Ureter (tissue), 1 donor: ENCODE measurements at regions not wholly inside any gene's neighbourhood (a gene's known extent, or its start where the extent isn't known, plus 50 kb on each side); places are given as distances from the start of the nearest gene placed in this dataset.

ENCODE experiments used
- DNase-seq: peaks from one replicate; pipeline ENCODE4 v3.0.0-alpha.2; 2020; ENCODE audit warnings: low spot score
- donor health status: DM: yes; HTN: yes; CAD: no.

DNA sequence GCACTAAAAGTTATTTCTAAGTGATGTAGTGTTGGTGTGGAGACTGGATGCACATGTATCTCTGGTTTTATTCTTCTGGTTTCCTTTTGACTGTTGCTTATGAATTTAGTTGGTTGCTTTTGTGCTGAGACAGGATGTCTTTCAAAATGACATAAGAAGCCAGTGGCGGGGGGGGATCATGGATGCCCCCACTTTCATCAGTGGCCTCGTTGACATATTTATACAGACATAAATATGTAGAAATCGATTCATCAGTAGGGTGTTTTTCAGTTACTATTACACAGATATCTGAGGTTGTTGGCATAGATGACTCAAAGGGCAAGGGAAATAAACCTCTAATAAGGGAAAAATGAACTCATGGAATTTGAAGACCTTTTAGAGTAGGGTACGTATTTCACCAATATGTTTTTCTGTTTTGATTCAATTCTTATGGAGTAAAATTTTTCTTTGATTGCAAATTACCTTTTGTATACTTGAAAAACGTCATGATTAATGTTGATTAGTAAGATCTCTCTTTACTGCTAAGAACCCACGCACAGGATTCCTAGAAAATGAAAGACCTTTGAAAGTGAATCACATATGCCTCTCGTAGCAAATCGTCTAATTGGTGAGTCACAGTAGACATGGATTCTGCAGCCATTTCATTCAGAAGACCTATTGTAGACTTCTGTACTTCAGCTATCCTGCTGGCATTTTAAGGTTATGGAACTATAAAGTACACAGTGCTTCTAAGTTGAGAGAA is 97.4 kb upstream of the RBMS3 start:
- DNase-seq: no peak

DNA sequence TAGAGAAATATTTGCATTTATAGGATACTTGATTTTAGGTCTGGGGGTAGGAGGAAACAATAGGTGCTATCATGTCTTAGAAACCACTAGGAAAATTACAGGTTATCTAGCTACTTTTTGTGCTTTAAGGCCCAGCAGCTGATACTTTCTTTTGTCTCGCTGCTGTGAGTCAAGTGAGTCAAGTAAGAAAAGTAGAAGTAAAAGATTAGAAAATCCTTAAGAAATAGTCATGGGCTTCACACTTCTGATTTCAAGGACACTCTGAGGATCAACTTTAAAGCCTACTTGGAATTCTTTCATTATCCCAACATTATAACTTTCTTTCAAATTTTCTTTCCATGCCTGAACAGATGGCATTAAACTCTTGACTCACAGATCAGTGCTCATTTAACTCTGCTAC is 95.2 kb upstream of the RBMS3 start:
- DNase-seq: no peak

DNA sequence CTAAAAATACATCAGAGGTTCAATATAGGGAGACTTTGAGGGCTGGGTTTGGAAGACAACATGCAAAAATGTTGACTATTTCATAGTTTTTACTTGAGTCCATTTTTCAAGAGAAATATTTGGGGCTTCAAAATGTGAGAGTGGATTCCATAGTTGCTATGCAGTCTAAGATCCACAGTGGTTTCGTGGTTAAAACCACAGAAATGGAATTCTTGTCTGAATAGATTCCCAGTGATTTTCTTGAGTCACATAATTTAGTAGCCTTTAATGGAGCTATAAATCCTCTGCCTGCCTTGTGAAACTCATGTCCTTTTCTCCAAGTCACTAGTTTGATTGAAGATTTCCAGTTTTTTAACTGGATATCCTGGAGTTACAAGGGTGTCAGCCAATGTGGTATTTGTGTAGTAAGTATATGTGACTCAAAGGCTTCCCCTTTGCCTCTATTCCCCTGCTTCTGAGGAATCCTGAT is 94.7 kb upstream of the RBMS3 start:
- DNase-seq: no peak

DNA sequence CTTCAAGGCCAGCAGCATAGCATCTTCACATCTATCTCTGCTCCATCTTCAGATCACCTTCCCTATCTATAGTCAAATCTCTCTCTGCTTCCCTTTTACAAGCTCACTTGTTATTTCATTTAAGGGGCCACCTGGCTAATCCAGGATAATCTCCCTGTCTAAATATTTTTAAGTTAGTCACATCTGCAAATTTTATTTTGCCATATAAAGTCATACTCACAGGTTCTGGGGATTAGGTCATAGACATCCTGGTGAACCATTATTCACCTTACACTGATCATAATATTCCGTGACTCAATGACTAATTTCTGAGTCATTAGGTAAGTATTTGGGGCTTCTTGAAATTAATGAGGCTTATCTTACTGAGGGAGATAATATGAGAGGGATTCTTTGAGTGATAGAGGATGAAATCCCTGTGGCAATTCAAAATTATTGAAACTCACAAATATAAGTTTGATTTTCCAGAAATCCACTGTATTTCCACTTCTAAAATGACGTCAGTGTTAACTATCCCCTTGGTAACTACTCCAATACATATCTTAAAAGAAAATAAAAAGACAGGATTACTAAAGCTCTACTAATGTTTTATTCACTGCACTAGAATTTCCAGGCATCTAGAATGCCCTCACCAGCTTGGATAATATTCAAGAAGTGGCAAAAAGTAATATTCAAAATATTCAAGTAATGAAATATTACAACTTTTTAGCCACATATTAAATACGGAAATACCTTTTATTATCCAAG is 93.7 kb upstream of the RBMS3 start:
- DNase-seq: no peak

DNA sequence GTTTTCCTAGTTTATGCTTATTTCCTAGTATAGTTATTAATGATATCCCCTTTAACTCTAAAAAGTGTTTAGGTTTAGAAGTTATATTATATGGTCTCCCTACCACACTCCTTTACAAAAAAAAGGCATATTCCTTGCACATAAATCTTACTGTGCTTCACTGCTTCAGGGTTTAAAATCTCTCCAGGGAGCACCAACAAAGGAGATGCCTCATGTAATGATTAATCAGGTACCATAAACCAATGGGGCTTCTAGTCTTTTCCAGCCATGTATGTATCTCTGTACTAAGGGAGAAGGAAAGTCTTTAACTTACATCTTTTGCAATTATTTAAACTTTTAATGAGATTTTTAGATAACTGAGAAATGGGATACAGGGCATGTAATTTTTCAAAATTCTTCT is 91.5 kb upstream of the RBMS3 start:
- DNase-seq: no peak

DNA sequence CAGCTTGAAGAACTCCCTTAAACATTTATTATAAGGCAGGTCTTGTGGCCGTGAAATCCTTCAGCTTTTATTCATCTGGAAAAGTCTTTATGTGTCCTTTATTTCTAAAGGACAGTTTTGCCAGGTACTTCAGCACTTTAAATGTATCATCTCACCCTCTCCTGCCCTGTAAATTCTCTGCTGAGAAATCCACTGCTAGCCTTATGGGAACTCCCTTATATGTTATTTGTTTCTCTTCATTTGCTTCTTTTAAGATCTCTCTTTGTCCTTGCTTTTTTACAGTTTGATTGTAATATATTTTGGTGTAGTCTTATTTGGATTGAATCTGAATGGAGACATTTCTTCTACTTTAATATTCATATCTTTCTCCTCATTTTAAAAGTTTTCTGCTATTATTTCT is 86.7 kb upstream of the RBMS3 start:
- no peak for DNase-seq

DNA sequence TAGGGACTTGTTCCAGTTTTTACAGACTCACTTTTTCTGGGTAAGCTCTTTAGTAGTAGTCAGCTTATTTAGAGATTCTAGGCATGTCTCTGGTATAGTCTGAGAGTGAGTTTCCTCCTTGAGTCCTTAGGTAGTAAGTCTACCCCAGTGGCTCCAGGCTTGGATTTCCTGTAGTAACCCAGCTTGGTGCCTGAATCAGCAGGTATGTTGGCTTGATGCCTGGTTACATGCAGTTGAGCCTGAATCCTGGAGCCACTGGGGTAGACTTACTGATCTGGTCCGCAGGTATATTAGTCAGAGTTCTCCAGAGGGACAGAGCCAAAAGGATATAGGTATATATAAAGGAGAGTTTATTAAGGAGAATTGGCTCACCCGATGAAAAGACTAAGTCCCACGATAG is 85.8 kb upstream of the RBMS3 start:
- no peak for DNase-seq

DNA sequence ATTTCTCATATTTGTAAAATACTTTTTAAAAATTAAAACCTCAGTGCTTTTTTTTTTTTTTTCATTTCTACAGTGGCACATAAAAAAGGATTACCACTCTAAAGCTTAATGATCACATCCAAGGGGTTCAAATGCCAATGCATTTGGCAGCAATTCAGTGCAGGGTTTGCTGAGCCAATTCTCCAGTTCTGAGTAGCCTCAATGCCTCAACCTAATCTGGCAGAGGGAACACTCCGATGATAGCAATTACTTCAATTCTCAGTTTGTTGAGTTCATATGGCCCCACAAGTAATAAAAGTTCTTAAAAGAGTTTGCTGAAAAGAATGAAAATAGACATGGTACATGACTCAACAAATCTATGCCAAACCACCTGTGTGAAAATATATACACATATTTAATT is 79.3 kb upstream of the RBMS3 start:
- DNase-seq: no peak

DNA sequence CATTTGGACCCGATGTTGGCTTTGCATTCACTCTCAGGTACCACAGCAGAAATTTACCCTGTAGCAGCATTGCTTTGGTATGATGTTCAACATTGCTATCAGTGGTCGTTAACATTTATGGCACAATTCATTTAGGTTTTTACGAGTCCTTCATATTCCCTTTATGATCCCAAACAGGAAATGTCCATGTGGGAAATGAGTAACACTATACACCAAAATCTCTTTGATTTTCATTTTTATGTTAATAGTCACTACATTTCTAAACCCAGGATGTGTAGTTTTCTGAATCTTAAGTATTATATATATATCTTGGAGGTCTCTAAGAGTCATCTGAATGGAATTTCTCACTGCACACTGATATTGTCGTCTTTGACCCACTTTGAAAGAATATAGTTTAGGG is 78.5 kb upstream of the RBMS3 start:
- DNase-seq: no peak

DNA sequence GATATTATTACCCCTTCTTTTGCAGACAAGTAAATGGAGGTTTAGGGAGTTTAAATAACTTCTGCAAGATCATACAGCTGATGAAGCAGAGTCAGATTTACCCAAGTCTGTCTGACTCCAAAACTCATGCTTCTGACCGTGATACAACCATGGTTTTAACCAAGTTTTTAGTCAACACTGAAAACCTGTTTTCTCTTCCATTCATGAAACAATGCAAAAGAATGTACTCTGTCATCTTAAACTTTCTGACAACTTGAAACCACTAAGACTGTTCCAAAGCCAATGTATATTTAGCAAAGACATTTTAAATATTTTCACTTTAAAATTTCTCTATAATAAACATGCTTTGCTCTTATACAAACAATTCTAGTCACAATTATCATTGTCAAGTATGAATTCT is 77.0 kb upstream of the RBMS3 start:
- DNase-seq: no peak

DNA sequence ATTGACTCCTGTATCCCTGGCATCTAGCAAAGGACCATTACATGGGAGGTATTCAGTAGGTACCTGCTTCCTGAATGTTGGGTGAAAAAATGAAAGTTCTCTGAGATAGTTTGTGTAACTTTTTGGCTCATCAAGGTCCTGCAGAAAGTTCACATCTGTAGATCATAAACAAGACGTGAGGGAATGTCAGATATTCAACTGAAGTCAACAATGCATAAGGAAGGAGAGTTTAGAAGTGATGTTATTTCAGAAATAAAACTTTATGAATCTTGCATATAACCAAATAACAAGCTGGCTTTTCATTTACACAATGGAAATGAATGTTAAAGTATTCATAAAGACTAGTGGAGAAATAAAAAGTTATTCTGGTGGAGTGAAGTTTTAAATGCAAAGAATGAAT is 73.4 kb upstream of the RBMS3 start:
- no peak for DNase-seq

DNA sequence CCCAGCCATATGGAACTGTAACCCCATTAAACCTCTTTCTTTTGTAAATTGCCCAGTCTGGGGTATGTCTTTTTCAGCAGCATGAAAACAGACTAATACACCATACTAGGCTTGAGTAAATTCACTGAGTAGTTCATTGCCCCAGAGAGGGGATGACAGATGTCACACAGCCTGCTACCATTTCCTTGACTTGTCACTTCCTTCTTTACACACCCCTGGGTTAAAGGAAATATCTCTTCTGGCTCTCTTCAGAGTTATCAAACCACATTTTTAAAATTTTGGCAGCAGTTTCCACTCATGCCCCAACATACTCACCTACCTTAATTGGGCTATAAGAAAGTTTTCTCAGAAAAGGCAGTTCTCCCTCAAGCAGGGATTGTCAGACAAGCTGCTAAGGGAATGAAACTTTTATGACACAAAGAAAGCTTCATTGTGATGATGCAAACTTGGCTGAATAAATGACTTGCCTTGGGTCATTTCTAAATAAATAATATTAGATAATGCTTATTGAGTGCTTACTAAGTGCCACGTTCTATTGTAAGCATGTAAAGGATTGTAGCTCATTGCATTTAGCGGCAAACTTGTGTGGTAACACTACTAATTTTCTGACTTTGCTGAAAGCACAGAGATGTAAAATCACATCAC is 68.0 kb upstream of the RBMS3 start:
- DNase-seq: no peak

DNA sequence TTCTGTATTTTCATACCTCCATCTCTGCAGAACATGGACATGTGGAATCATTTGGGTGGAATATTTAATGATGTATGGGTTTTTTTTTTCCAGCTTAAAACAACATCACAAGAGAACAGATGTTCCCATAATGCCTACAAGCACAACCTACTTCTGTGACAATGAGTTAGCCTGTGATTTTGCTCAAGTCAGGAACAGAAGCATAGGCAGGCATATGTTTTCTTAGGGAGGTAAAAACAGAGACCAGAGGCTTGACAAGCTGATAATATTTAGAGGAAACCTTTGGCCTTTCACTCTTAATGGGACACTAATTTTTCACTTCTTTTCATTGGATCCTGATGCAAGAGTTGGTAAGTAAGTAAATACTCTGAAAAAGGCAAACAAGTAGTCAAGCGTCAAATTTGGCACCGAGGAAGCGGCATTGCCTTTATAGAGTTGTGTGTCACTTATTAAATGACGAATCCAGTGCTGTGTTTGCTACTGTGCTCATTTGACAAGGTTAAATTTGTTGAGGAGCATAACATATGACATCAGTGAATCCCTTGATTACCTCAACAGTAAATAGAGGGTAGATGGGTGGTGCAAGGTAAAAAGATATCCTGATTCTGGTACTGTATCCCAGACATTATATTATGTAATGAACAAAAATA is 66.7 kb upstream of the RBMS3 start:
- no peak for DNase-seq

DNA sequence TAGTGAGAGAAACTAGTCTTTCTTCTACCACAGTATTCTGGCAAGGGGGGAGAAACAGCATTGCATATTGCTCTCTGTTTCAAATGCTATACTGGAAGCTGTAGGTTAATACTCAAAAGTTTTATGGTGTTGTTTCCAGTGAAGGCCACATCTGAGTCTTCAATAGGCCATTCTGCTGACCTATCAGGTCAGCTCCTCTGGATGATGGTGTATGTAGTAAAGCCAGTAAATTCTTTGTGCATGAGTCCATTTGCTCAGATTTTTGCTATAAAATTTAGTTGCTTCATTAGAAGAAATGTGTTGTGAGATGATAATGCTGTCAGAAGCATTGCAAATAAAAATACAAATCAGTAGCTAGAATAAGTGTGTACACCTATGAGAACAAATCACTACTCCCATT is 64.9 kb upstream of the RBMS3 start:
- no peak for DNase-seq

DNA sequence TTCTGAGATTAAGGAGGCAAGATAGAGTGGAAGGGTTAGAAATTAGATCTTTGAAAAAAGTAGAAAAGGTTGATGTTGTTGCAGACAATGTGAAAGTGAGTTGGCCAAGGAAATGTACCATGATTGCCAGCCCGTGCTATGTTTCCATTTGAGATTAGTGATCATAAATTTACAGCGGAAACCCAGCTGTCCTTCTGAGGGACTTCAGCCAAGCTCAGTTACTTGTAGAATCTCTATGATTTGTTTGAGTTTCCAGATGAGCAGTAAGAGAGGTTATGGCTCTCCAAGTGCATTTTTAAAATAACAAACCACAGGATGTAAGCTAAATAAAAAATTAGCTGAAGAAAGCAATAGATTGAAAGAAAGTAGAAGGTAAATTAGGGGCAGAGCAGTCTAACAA is 54.2 kb upstream of the RBMS3 start:
- no peak for DNase-seq

DNA sequence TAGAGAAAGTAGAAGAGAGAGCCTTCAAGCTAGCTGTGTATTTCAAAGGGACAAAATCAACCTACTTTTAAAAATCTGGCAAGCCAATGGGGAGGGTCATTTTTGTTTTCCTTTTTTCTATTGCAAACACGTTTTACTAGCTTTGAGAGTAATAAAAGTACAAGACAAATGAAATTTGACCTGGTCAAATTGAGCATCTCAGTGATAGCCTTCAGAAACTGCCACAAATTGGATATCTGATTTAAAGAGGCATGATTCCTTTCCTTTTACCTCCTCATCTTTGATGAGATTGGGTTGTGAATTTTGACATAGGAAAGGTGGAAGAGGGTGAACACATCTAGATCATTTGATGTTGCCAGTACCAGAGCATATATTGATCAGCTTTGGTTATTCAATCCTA is 53.6 kb upstream of the RBMS3 start:
- DNase-seq: no peak
